ENCODE measurements at regions not wholly inside any gene's neighbourhood (a gene's known extent, or its start where the extent isn't known, plus 50 kb on each side); places are given as distances from the start of the nearest gene placed in this dataset.

DNA sequence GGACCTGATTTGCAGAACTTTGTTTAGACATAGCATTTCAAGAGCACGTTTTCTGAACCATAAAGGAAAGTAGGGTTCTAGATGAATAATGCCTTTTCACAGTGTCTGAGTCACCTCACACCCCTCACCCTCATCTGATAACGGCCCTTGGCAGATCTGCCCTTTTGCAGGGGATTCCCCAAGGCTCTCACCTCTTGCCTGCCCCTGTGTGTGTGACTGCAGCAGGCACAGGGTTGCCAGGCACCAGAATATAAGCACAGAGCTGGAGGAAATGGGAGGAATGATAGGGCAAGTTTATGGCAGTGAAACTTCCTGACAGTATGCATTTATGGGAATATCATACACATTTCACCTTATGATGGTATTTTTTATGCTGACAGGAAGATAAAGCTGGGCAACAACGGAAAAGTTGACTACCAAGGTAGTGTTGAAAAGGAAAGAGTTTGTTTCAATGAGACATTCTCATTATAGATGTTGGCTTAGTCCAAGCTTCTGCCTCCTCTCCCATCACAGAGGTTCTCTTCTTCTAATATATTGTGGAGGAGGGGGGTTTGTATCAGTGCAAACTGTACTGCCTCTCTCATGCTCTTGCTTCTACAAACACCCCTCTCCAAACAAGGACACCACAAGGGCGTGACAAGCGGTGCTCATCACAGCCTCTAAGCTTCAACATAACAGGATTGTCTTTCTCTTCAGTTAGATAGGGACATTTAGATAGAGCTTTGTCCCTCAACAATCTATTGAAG is 101.5 kb upstream of the BACH2 start:
- TF ChIP-seq EZH2phosphoT487 (IDR thresholded peaks at IDR 0.05; ENCODE audit: low read depth, severe bottlenecking, unreplicated experiment) (no peak), CTCF (IDR thresholded peaks at IDR 0.05; ENCODE audit: poor library complexity) (no peak)

Data from hepatocyte (in vitro differentiated cells).